Mesenchymal stem cell (in vitro differentiated cells and primary cell): ENCODE measurements at regions not wholly inside any gene's neighbourhood (a gene's known extent, or its start where the extent isn't known, plus 50 kb on each side); places are given as distances from the start of the nearest gene placed in this dataset.

Experiments
- DNase-seq: peaks from one replicate; pipeline ENCODE4 v3.0.0-alpha.2; 2013
- H2AFZ ChIP-seq: one replicate; pipeline ENCODE4 v1.6.1; 2013; ENCODE audit warnings: low read depth, mild to moderate bottlenecking, control low read depth, inconsistent platforms, low read length, moderate library complexity
- H2AK5ac ChIP-seq: 2 replicates; pipeline ENCODE4 v1.6.1; 2013; ENCODE audit warnings: low read length, moderate library complexity, mild to moderate bottlenecking, inconsistent platforms; ENCODE audit not compliant: severe bottlenecking
- H2BK120ac ChIP-seq: one replicate; pipeline ENCODE4 v1.6.1; 2013; ENCODE audit warnings: low read depth, mild to moderate bottlenecking, inconsistent platforms, low read length, moderate library complexity
- H2BK12ac ChIP-seq, 2 experiments: one replicate each; pipeline ENCODE4 v1.6.1; 2013; ENCODE audit warnings: inconsistent platforms in 2 of 2, low read length in 2 of 2, mild to moderate bottlenecking in 2 of 2, moderate library complexity in 2 of 2, control low read depth in 1 of 2
- H2BK15ac ChIP-seq: one replicate; pipeline ENCODE4 v1.6.1; 2013; ENCODE audit warnings: mild to moderate bottlenecking, low read depth, inconsistent platforms; ENCODE audit not compliant: poor library complexity, severe bottlenecking
- H2BK5ac ChIP-seq: 2 replicates; pipeline ENCODE4 v1.6.1; 2013; ENCODE audit warnings: low read depth, mild to moderate bottlenecking, low read length, control low read depth, inconsistent platforms; ENCODE audit not compliant: poor library complexity, severe bottlenecking
- H3K14ac ChIP-seq, 2 experiments: one replicate each; pipeline ENCODE4 v1.6.1; 2013; ENCODE audit warnings: inconsistent platforms in 2 of 2, low read length in 2 of 2, control low read depth in 1 of 2, mild to moderate bottlenecking in 1 of 2, moderate library complexity in 1 of 2
- H3K18ac ChIP-seq, 2 experiments: one replicate each; pipeline ENCODE4 v1.6.1; 2013; ENCODE audit warnings: inconsistent platforms in 2 of 2, low read length in 2 of 2, control low read depth in 1 of 2, low read depth in 1 of 2, mild to moderate bottlenecking in 1 of 2
- H3K23ac ChIP-seq, 2 experiments: one replicate each; pipeline ENCODE4 v1.6.1; 2013; ENCODE audit warnings: inconsistent platforms in 2 of 2, low read length in 2 of 2, mild to moderate bottlenecking in 2 of 2, moderate library complexity in 2 of 2, control low read depth in 1 of 2
- H3K27ac ChIP-seq: 2 replicates; pipeline ENCODE4 v1.5.1; 2013; ENCODE audit warnings: mild to moderate bottlenecking, moderate library complexity, low read length, control low read depth, inconsistent platforms; ENCODE audit not compliant: poor library complexity, severe bottlenecking
- H3K27me3 ChIP-seq, 2 experiments: 2 replicates each; pipeline versions ENCODE4 v1.6.1 to v1.7.0; 2013; ENCODE audit warnings: low read length in 2 of 2, mild to moderate bottlenecking in 2 of 2, moderate library complexity in 2 of 2, control low read depth in 1 of 2, inconsistent platforms in 1 of 2; ENCODE audit not compliant: control insufficient read depth in 1 of 2, insufficient read depth in 1 of 2
- H3K36me3 ChIP-seq, 2 experiments: 2 replicates each; pipeline versions ENCODE4 v1.6.1 to v1.7.0; 2013; ENCODE audit warnings: low read length in 2 of 2, control low read depth in 1 of 2, inconsistent platforms in 1 of 2, low read depth in 1 of 2, mild to moderate bottlenecking in 1 of 2; ENCODE audit not compliant: insufficient read depth in 2 of 2, control insufficient read depth in 1 of 2
- H3K4ac ChIP-seq, 2 experiments: one replicate each; pipeline ENCODE4 v1.6.1; 2013; ENCODE audit warnings: inconsistent platforms in 2 of 2, low read length in 2 of 2, mild to moderate bottlenecking in 2 of 2, moderate library complexity in 2 of 2, control low read depth in 1 of 2, low read depth in 1 of 2
- H3K4me1 ChIP-seq: 2 replicates; pipeline ENCODE4 v1.6.1; 2013; ENCODE audit warnings: low read depth, low read length, control low read depth; ENCODE audit not compliant: control insufficient read depth, insufficient read depth
- H3K4me2 ChIP-seq: 2 replicates; pipeline ENCODE4 v1.6.1; 2013; ENCODE audit warnings: low read length, mild to moderate bottlenecking, inconsistent platforms; ENCODE audit not compliant: poor library complexity, severe bottlenecking
- H3K4me3 ChIP-seq, 2 experiments: 2 replicates each; pipeline versions ENCODE4 v1.5.1 to v1.7.0; 2013; ENCODE audit warnings: low read length in 2 of 2, mild to moderate bottlenecking in 2 of 2, control low read depth in 1 of 2, low read depth in 1 of 2; ENCODE audit not compliant: insufficient read depth in 1 of 2
- H3K79me1 ChIP-seq: replicated peaks from 2 replicates; pipeline ENCODE4 v1.6.1; 2013; ENCODE audit warnings: mild to moderate bottlenecking, control low read depth, low read length, inconsistent platforms; ENCODE audit not compliant: poor library complexity, severe bottlenecking
- H3K9ac ChIP-seq: 2 replicates; pipeline ENCODE4 v1.7.0; 2013; ENCODE audit warnings: mild to moderate bottlenecking, low read length, moderate library complexity
- H3K9me3 ChIP-seq: 2 replicates; pipeline ENCODE4 v1.7.0; 2013; ENCODE audit warnings: mild to moderate bottlenecking, low read length; ENCODE audit not compliant: control insufficient read depth
- H4K8ac ChIP-seq: one replicate; pipeline ENCODE4 v1.6.1; 2013; ENCODE audit warnings: inconsistent platforms, mild to moderate bottlenecking, low read length, moderate library complexity
- H4K91ac ChIP-seq: one replicate; pipeline ENCODE4 v1.6.1; 2013; ENCODE audit warnings: mild to moderate bottlenecking, low read length, inconsistent platforms
- WGBS: methylation state at CpG from one replicate; pipeline ENCODE4 v1.1.7; 2013; ENCODE audit warnings: mixed read lengths; 5-methylcytosine and 5-hydroxymethylcytosine counted together

DNA sequence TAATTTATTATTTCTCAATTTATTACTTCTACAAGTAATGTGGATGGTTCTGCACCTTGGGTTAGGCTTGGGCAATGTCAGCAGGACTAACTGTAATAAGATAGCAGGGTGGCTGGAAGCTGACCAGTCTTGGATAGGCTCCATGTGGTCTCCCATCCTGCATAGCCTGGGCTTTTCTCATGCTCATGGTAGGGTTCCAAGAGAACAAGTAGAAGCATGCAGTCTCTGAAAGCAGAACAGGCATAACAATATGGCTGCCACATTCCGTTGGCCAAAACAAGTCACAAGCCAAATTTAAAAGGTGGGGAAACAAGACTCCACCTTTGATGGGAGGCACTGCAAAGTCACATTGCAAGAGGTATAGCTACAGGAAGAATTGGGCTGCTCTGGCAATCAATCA is 98.6 kb upstream of the MDFIC start:
- no peaks in the 10 kb centered on the region for H3K27me3 ChIP-seq
- no peak overlapping the region for H3K4me3 ChIP-seq
- no peaks in the 10 kb centered on the region for H3K36me3 ChIP-seq
- H2AFZ ChIP-seq, result no peak overlapping the region
- no peak overlapping the region for H2BK15ac ChIP-seq
- H3K79me1 ChIP-seq, result no peaks in the 10 kb centered on the region
- H4K91ac ChIP-seq, result no peak overlapping the region
- no peak overlapping the region for H3K18ac ChIP-seq
- H2AK5ac ChIP-seq, result no peak overlapping the region
- no peak overlapping the region for H2BK5ac ChIP-seq
- no peak overlapping the region for H4K8ac ChIP-seq
- peaks cover 13% of the 10 kb centered on the region for H3K9me3 ChIP-seq
- H3K9ac ChIP-seq, result no peak overlapping the region
- H3K4ac ChIP-seq, result no peak overlapping the region
- no peaks in the 10 kb centered on the region for H3K4me1 ChIP-seq
- H3K27ac ChIP-seq, result no peak overlapping the region
- H3K23ac ChIP-seq, result no peak overlapping the region
- H2BK120ac ChIP-seq, result no peak overlapping the region
- H3K4me2 ChIP-seq, result no peak overlapping the region
- no peak overlapping the region for H2BK12ac ChIP-seq
- H3K14ac ChIP-seq, result no peak overlapping the region
- no peak for DNase-seq
- 100% methylated on average over 1 of the region's 1 CpG for WGBS

DNA sequence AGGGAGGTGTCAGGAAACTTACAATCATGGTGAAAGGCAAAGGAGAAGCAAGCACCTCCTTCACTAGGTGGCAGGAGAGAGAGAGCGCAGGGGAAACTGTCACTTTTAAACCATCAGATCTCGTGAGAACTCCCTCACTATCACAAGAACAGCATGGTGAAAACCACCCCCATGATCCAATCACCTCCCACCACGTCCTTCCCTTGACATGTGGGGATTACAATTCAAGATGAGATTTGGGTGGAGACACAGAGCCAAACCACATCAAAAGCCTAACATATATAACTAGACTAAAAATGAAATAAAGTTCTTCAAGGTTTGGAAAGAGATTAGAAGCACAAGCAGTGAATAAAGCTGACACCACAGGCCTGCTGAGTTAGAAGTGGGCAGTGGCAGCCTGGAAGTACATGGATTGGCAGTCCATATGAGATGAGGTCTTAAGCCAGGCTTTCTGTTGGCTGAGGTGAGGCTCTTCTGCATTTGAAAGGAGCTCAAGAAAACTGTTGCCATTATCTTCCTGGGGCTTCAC is 96.4 kb upstream of the MDFIC start:
- WGBS, result 51% methylated on average over 2 of the region's 3 CpGs

DNA sequence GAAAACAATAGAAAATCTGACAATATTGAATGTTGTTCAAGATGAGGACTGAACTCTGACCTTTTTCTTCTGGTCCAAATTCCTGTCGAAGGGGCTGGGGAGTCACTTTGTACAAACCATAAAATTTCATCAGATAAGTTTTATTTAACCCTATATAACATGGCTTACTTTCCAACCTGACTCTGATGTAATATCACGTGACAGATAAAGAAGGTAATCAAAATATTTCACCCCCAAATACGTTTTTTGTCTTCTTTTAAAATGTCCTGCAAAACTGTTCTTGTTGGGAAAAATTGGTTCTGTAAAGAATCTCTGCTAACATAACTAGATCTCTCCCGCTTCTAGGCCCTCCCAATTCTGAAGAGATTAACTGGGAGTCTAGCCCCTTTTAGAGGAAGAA is 90.9 kb upstream of the MDFIC start:
- no peak overlapping the region for H3K27ac ChIP-seq
- no peak overlapping the region for H2AFZ ChIP-seq
- 68% methylated on average over 2 of the region's 4 CpGs for WGBS
- no peak overlapping the region for H2AK5ac ChIP-seq
- no peaks in the 10 kb centered on the region for H3K36me3 ChIP-seq
- no peak overlapping the region for H2BK15ac ChIP-seq
- no peaks in the 10 kb centered on the region for H3K4me1 ChIP-seq
- no peak overlapping the region for H2BK12ac ChIP-seq
- H3K79me1 ChIP-seq, result no peaks in the 10 kb centered on the region
- no peak for DNase-seq
- no peak overlapping the region for H3K18ac ChIP-seq
- H3K9me3 ChIP-seq, result peaks cover 13% of the 10 kb centered on the region
- no peak overlapping the region for H3K4me2 ChIP-seq
- H4K8ac ChIP-seq, result no peak overlapping the region
- no peak overlapping the region for H2BK120ac ChIP-seq
- no peak overlapping the region for H3K23ac ChIP-seq
- H3K27me3 ChIP-seq, result no peaks in the 10 kb centered on the region
- H3K14ac ChIP-seq, result no peak overlapping the region
- no peak overlapping the region for H3K9ac ChIP-seq
- H3K4ac ChIP-seq, result no peak overlapping the region
- no peak overlapping the region for H4K91ac ChIP-seq
- H2BK5ac ChIP-seq, result no peak overlapping the region
- H3K4me3 ChIP-seq, result no peak overlapping the region

More for the DNA sequence above, 96.4 kb upstream of the MDFIC start:
- DNase-seq, result no peak
- no peak overlapping the region for H3K23ac ChIP-seq
- H3K4me2 ChIP-seq, result no peak overlapping the region
- no peak overlapping the region for H2AK5ac ChIP-seq
- no peak overlapping the region for H4K91ac ChIP-seq
- no peaks in the 10 kb centered on the region for H3K27me3 ChIP-seq
- no peak overlapping the region for H3K14ac ChIP-seq
- no peak overlapping the region for H2BK5ac ChIP-seq
- no peak overlapping the region for H3K4ac ChIP-seq
- no peak overlapping the region for H2BK12ac ChIP-seq
- H3K36me3 ChIP-seq, result no peaks in the 10 kb centered on the region
- no peak overlapping the region for H3K9ac ChIP-seq
- no peaks in the 10 kb centered on the region for H3K79me1 ChIP-seq
- no peaks in the 10 kb centered on the region for H3K4me1 ChIP-seq
- H2BK15ac ChIP-seq, result no peak overlapping the region
- no peak overlapping the region for H3K18ac ChIP-seq
- H3K4me3 ChIP-seq, result no peak overlapping the region
- no peak overlapping the region for H2AFZ ChIP-seq
- H3K9me3 ChIP-seq, result peaks cover 13% of the 10 kb centered on the region
- H2BK120ac ChIP-seq, result no peak overlapping the region
- H3K27ac ChIP-seq, result no peak overlapping the region
- no peak overlapping the region for H4K8ac ChIP-seq

DNA sequence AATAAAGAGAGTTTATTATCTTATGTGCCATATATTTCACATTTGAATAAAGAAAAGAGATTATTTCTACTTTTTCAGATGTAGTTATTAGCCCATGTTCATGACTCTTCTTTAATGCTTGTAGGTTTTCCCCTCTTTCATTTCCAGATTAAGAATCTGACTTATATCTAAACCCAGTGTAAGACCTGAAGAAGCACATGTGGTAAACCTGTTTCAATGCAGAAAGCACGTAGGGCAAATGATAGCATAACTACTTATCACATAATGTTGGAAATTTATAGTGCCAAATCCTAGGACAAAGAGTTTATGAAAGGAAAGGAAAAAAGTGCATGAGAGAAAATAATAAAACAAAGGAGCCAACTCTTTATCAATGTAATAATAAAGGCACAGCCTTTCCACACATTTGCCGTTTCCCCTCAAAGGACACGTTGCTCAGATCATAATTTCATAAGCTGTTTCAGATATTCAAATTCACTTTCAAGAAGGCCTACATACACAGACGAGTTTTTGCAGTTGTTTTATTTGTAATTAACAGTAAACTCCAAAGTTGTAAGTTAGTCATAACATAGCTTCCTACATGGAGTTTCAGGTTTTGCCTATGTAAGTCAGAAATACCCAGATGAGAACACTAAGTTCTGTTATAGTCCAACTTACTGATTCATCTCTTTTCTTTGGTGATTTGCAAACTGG is 88.8 kb upstream of the MDFIC start:
- Histone ChIP-seq H2BK120ac (no peak overlapping the region), H3K4me3 (no peak overlapping the region), H3K23ac (no peak overlapping the region), H2AFZ (no peak overlapping the region), H3K4ac (no peak overlapping the region), H3K79me1 (no peaks in the 10 kb centered on the region), H3K27ac (no peak overlapping the region), H3K18ac (no peak overlapping the region), H3K4me1 (no peaks in the 10 kb centered on the region), H2BK12ac (no peak overlapping the region), H2BK15ac (no peak overlapping the region), H3K27me3 (no peaks in the 10 kb centered on the region), H4K8ac (no peak overlapping the region), H2AK5ac (no peak overlapping the region), H3K14ac (no peak overlapping the region), H3K36me3 (no peaks in the 10 kb centered on the region), H3K9ac (no peak overlapping the region), H3K9me3 (peaks cover 3% of the 10 kb centered on the region), H3K4me2 (no peak overlapping the region), H2BK5ac (no peak overlapping the region), H4K91ac (no peak overlapping the region)
- 100% methylated on average over 2 of the region's 4 CpGs for WGBS
- no peak for DNase-seq
